NCI-H2196 (cell line): ENCODE measurements at regions not wholly inside any gene's neighbourhood (a gene's known extent, or its start where the extent isn't known, plus 50 kb on each side); places are given as distances from the start of the nearest gene placed in this dataset.
"Not testable (repeated sequence)": the region's sequence is repeated elsewhere in the genome, so short reads cannot be mapped to it uniquely, and the experiment has no call there.

Source experiments
- DNase-seq: peaks from one replicate; lab custom pipeline; 2025; ENCODE audit not compliant: unreplicated experiment; lab: John Stamatoyannopoulos, UW

DNA sequence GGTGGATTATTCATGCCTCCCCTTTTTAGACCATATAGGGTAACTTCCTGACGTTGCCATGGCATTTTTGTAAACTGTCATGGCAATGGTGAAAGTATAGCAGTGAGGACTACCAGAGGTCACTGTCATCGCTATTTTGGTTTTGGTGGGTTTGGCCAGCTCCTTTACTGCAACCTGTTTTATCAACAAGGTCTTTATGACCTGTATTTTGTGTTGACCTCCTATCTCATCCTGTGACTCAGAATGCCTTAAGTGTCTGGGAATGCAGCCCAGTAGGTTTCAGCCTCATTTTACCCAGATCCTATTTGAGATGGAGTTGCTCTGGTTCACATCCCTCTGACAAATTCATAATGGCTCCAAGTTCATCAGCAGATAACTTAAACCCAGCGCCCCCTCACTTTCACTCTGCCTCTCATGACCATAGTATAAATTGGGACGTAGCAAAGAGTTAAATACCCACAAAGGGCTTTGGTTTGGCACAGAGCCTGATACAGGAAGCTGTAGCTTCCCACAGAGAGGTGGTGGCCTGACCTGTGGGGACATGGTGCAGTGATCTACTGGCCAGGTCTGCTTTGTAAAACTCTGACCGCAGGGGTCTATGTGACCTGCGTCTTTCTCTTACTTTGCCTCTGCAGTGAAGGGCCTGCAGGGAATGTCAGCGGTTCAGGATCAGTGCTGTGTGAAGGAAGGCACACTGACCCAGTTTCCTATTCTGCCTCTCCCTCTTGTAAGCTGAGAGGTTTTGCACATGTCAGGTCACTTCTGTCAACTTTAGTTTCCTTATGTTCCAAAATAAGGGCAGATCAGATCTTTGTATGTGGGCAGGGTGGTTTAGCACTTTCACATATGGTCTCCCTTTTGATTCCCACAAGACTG is 78.1 kb upstream of the ZNF644 start:
- no peak for DNase-seq

DNA sequence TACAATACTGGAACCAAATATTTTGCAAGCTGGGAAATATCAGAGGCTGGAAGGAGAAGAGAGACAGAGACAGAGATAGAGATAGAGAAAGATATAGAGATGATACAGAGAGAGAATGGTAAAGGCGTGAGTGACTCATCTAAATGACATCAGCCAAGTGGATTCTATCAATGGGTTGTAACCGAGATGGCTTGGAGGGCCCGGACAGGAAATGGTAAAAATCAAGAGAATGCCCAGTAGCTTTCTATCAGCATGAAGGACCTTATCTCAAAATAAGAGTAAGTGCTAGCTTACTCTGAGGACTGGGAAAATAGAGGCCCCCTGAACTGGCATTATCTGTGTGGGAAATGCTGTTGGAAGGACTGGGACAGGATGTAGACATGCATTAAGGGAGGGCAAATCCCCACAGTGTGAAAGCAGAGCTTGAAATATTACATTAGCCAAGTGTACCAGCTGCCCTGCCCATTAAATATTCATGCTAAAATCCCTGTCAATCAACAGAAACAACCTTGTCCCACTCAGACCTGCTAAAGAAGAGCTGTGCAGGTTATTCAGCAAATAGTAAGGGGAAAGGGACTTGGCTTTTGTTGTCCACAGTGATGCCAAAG is 76.6 kb upstream of the ZNF644 start:
- DNase-seq, result peak; percentile 25

DNA sequence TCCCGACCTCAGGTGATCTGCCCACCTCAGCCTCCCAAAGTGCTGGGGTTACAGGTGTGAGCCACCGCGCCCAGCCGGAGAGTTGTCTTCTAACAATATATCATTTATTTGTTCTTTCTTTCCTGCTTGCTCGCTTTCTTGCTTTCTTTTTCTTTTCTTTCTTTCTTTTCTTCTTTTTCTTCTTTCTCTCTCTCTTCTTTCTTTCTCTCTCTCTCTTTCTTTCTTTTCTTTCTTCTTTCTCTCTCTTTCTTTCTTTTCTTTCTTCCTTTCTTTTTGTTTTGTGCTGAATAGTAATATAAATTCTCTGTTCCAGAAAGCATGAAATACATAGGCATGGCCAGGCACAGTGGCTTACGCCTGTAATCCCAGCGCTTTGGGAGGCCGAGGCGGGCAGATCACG is 73.5 kb upstream of the ZNF644 start:
- not testable (repeated sequence) for DNase-seq

DNA sequence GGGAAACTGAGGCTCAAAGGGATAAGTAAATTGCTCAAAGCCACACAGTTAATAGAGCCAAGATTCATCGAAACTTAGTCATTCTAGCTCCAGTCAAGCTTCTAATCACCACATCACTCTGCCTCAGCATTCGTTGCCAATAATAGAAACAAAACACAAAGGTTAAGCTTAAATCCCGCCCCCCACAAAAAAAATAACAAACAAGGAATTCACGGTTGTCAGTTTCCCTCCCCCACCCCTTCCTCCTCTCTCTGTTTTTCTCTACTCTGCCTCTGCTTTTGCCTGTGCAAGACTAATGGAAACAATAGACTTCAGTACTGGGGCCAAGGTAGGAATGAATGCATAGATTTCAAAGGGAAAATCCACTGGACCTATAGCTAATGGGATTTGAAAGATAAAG is 70.7 kb upstream of the ZNF644 start:
- peak; percentile 25 for DNase-seq

DNA sequence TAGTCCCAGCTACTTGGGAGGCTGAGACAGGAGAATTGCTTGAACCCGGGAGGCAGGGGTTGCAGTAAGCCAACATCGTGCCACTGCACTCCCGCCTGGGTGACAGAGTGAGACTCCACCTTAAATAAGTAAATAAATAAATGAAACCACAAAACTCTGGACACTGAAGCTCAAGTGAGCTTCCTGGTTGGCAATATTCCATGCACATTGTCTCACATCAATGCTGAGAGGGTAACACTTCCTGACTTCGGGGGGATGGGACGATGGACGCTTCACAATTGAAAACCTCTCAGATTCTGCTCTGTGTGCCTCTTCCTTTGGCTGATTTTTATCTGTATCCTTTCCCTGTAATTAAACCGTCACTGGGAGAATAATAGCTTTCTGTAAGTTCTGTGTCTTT is 70.0 kb upstream of the ZNF644 start:
- peak; percentile 87 for DNase-seq

DNA sequence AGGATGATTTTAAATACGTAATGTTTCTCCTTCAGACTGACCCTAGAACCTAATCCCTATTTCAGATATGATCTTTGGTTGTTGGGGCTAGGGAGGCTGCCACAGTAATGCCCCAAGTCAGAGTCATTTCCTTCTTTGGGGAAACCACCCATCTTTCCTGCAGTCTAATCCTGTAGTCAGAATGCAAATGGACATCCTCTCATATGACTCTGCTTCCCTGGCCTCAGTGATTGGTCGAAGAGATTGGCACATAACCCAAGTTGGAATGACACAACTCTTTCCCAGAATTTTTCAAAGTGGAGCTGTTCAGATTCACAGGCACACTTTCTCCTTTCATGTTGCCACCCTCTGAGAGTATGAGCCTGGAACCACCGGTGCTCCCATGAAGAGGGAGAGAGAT is 58.8 kb upstream of the ZNF644 start:
- DNase-seq, result no peak

DNA sequence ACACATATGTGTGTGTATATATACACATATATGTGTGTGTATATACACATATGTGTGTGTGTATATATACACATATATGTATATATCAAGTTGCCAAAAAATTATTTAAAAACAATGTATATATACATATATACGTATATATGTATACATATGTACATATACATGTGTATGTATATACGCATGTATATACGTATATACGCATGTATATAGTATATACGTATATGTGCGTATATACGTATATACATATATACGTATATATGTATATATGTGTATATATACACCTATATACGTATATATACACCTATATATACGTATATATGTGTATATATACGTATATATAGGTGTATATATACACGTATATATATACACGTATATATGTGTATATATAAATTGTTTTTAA is 57.0 kb upstream of the ZNF644 start:
- no peak for DNase-seq

DNA sequence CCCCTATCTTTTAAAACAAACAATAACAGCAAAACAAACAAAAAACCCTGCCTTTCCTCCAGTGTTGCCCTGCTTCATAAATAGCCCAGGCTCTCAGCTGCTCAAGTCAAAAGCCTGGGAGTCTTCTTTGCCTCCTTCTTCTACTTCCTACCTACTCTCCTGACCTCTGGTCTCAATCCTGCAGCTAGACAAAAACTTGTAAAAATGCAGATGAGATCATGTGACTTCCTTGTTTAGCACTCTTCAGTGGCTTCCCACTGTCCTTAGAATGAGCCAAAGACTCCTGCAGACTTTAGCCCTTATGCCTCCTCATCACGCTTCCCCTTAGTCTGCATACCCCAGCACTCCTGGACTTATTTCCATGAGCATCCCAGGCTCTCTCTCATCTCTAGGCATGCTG is 55.0 kb upstream of the ZNF644 start:
- no peak for DNase-seq

DNA sequence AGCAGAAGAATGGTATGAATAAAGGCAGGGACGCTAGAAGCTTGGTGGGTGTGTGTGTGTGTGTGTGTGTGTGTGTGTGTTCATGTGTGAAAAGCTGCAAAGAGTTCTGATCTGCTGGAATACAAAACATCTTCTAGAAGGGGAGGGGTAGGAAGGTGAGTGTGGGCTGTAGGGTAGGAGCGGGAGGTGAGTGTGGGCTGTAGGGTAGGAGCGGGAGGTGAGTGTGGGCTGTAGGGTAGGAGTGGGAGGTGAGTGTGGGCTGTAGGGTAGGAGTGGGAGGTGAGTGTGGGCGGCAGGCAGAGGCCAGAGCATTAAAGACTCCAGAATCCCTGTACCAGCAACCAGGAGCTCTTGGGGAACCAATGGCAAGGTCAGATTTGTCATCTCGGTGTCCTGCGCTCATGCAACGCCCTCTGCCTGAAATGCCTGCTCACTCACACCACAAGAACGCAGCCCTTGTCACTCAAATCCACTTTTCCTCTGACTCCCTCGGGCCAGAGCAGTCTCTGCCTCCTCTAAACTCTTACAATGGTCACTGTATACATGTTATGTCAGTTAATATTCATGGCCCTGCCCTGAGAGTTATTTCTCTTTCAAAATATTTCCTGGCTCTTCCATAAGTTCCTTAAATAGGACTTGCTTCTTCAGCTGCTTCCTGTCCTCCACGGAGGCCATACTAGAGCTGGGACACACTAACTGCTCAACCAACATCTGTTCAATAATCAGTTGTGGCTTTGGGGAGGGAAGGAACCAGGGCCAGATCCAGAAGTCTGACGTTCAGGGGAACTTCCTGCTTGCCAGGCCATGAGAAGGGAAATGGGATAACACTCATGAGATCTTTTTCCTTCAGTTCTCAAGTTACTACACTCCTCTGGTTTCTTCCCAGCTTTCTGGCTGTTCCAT is 53.6 kb upstream of the ZNF644 start:
- DNase-seq, result no peak

DNA sequence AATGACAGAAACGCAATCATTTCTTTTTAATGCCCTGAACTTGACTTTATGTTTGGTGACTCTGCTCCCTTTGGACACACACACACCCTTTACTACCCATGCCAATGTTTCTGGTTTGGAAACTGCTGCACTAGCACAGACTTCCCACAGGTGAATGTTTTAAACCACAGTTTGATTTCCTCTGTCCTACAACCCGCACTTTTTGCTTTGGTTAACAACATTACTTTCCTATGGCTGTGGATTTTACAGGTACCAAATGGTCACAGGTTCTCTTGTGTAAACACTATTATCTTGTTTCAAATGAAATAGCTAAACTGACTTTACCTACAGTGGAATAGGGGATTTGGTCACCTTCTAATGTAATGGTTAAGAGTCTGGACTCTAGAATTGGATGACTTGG is 51.5 kb upstream of the ZNF644 start:
- DNase-seq, result no peak

DNA sequence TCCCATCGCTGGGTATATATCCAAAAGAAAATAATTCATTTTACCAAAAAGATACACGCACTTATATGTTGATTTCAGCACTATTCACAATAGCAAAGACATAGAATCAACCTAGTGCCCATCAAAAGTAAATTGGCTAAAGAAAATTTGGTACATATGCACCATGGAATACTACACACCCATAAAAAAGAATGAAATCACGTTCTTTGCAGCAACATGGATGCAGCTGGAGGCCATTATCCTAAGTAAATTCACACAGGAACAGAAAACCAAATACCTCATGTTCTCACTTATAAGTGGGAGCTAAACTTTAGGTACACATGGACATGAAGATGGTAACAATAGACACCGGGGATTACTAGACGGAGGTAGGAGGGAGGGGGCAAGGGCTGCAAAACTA is 50.0 kb upstream of the ZNF644 start:
- no peak for DNase-seq
